Activated CD8-positive, alpha-beta memory T cell treated with anti-CD3 and anti-CD28 coated beads, Interleukin-2, amount 50 U/mL, for 24 hours (primary cell): ENCODE measurements at regions not wholly inside any gene's neighbourhood (a gene's known extent, or its start where the extent isn't known, plus 50 kb on each side); places are given as distances from the start of the nearest gene placed in this dataset.
"Not testable (repeated sequence)": the region's sequence is repeated elsewhere in the genome, so short reads cannot be mapped to it uniquely, and the experiment has no call there.

Experiments used
- DNase-seq: peaks from one replicate; pipeline ENCODE4 v3.0.0-alpha.2; 2020; ENCODE audit errors: extremely low read depth

- no peak for DNase-seq
Observed at GRCh38 chr1:245026247-245026646, 128.5 kb upstream of the KIF26B start.

- no peak for DNase-seq
Observed at GRCh38 chr1:245025525-245025924, 129.3 kb upstream of the KIF26B start.

GRCh38 chr1:245023222-245023621 is 131.6 kb upstream of the KIF26B start:
- no peak for DNase-seq

- no peak for DNase-seq
Observed at GRCh38 chr1:245019910-245020486, 134.8 kb upstream of the KIF26B start.

- DNase-seq = no peak
Observed at GRCh38 chr1:245016700-245017099, 138.1 kb upstream of the KIF26B start.

- DNase-seq = no peak
Observed at GRCh38 chr1:245015031-245015430, 139.8 kb upstream of the KIF26B start.

GRCh38 chr1:245014247-245015029 is 140.3 kb upstream of the KIF26B start:
- no peak for DNase-seq

GRCh38 chr1:245010018-245010614 is 144.7 kb upstream of the KIF26B start:
- DNase-seq = no peak

- no peak for DNase-seq
Observed at GRCh38 chr1:245008761-245009160, 144.4 kb upstream of the HNRNPU start.

- DNase-seq = no peak
Observed at GRCh38 chr1:245007852-245008251, 143.5 kb upstream of the HNRNPU start.

- no peak for DNase-seq
Observed at GRCh38 chr1:245003246-245003645, 138.9 kb upstream of the HNRNPU start.

GRCh38 chr1:245001252-245001651 is 136.9 kb upstream of the HNRNPU start:
- DNase-seq = no peak

- DNase-seq = no peak
Observed at GRCh38 chr1:245000872-245001188, 136.5 kb upstream of the HNRNPU start.

- not testable (repeated sequence) for DNase-seq
Observed at GRCh38 chr1:244999644-245000043, 135.3 kb upstream of the HNRNPU start.

- no peak for DNase-seq
Observed at GRCh38 chr1:244998717-244999346, 134.5 kb upstream of the HNRNPU start.

- DNase-seq = no peak
Observed at GRCh38 chr1:244995602-244996400, 131.5 kb upstream of the HNRNPU start.

- no peak for DNase-seq
Observed at GRCh38 chr1:244992833-244993232, 128.5 kb upstream of the HNRNPU start.

- DNase-seq = no peak
Observed at GRCh38 chr1:244989813-244990212, 125.5 kb upstream of the HNRNPU start.

GRCh38 chr1:244988521-244988920 is 124.2 kb upstream of the HNRNPU start:
- no peak for DNase-seq

- DNase-seq = no peak
Observed at GRCh38 chr1:244980605-244981004, 116.3 kb upstream of the HNRNPU start.

- DNase-seq = no peak
Observed at GRCh38 chr1:244974550-244974949, 110.2 kb upstream of the HNRNPU start.

GRCh38 chr1:244974106-244974505 is 109.8 kb upstream of the HNRNPU start:
- DNase-seq = no peak
